ENCODE measurements at regions not wholly inside any gene's neighbourhood (a gene's known extent, or its start where the extent isn't known, plus 50 kb on each side); places are given as distances from the start of the nearest gene placed in this dataset.

DNA sequence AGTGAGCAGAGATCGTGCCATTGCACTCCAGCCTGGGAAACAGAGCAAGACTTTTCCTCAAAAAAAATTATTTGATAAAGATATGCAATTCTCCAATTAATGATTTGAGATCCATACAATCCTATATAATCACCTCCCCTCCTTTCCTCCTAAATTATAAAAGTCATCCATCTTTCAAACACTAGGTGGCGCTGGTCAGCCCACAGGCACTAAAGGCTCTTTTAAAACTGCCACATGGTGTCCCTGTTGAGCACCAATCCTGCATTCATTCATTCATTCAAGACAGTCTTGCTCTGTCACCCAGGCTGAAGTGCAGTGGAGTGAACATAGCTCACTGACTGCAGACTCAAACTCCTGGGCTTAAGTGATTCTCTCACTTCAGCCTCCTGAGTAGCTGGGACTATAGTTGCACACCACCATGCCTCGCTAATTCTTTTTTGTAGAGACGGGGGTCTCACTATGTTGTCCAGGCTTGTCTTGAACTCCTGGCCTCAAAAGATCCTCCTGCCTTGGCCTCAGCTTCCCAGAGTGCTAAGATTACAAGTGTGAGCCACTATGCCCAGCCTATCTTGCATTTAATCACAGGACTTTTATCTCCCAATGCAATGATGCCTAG, 58.7 kb upstream of the SLC2A12 start:
- no peak overlapping the region for H3K4me3 ChIP-seq (ENCODE audit: low read depth, low read length)
- no peak for TF ChIP-seq POLR2A (IDR thresholded peaks at IDR 0.05; ENCODE audit: extremely low read depth, insufficient read length)
- TF ChIP-seq, protein P1, sequence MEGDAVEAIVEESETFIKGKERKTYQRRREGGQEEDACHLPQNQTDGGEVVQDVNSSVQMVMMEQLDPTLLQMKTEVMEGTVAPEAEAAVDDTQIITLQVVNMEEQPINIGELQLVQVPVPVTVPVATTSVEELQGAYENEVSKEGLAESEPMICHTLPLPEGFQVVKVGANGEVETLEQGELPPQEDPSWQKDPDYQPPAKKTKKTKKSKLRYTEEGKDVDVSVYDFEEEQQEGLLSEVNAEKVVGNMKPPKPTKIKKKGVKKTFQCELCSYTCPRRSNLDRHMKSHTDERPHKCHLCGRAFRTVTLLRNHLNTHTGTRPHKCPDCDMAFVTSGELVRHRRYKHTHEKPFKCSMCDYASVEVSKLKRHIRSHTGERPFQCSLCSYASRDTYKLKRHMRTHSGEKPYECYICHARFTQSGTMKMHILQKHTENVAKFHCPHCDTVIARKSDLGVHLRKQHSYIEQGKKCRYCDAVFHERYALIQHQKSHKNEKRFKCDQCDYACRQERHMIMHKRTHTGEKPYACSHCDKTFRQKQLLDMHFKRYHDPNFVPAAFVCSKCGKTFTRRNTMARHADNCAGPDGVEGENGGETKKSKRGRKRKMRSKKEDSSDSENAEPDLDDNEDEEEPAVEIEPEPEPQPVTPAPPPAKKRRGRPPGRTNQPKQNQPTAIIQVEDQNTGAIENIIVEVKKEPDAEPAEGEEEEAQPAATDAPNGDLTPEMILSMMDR (IDR thresholded peaks at IDR 0.05; ENCODE audit: low read depth, low read length), result peak; percentile 89
- no peak for TF ChIP-seq MYC (IDR thresholded peaks at IDR 0.05; ENCODE audit: low read depth, low read length)
- DNase-seq (ENCODE audit: low read depth), result peak; percentile 80

DNA sequence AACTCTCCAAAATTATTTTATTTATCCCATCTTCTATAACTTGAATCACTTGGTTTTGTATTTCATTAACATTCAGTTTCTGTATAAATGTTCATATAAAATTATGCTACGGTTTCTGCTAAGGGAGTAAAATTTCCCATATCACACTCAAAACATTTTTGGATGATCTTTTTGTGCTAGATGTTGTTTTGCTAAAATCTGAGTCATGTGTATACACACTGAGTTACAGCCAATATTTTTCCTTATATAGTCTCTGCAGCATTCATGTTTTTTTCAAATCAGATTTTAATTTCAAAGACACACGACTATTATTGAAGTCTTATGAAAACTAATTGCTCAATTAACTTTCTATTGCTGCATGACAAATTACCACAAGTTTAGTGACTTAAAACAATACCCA, 54.3 kb upstream of the SLC2A12 start:
- no peak overlapping the region for H3K4me3 ChIP-seq (ENCODE audit: low read depth, low read length)
- no peak for DNase-seq (ENCODE audit: low read depth)
- TF ChIP-seq, protein P1 (IDR thresholded peaks at IDR 0.05; ENCODE audit: low read depth, low read length), result no peak
- TF ChIP-seq POLR2A (IDR thresholded peaks at IDR 0.05; ENCODE audit: extremely low read depth, insufficient read length) (no peak), MYC (IDR thresholded peaks at IDR 0.05; ENCODE audit: low read depth, low read length) (no peak)
- TF ChIP-seq, protein P2, sequence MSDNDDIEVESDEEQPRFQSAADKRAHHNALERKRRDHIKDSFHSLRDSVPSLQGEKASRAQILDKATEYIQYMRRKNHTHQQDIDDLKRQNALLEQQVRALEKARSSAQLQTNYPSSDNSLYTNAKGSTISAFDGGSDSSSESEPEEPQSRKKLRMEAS (IDR thresholded peaks at IDR 0.05; ENCODE audit: low read depth, low read length), result no peak

DNA sequence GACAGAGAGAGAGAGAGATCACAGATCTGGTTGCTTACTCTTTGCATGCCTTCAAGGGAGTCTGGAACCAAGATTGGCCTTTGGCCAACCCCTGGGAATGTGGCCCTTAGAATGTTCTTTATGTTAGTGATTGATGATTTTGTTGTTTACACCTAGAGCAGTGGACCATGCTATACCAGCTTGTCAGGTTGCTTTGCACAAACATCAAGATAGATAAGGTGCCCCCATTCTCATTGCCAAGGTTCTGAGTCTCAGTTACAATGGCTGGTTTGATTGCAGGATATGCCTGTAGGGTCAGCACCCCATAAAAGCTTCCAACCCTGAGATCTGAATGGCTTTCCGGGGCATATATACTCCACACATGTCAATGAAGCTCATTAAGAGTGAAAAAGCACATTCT, 53.5 kb upstream of the SLC2A12 start:
- TF ChIP-seq, protein P2 (IDR thresholded peaks at IDR 0.05; ENCODE audit: low read depth, low read length), result no peak
- TF ChIP-seq POLR2A (IDR thresholded peaks at IDR 0.05; ENCODE audit: extremely low read depth, insufficient read length), result no peak
- TF ChIP-seq MYC (IDR thresholded peaks at IDR 0.05; ENCODE audit: low read depth, low read length), result no peak
- TF ChIP-seq, protein P1 (IDR thresholded peaks at IDR 0.05; ENCODE audit: low read depth, low read length), result no peak
- no peak for DNase-seq (ENCODE audit: low read depth)
- H3K4me3 ChIP-seq (ENCODE audit: low read depth, low read length), result no peak overlapping the region

DNA sequence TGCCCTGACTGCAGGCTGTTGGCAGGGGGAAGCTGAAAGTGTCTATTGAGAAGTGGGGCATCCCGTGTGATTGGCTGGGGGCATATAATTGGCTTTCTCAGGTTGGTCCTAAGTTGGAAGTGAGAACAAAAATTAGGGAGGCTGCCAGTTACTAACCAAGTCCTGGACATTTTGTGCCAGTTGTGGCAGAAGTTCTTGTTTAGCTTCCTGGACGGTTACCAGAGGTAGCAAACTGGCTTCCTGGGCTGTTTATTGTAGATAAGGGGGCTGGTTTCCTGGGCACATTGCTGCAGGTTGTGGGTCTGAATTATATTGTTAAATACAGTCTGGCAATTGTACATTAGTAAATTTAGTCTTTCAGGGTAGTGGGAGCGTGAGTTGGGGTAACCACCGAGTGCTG, 50.6 kb upstream of the SLC2A12 start:
- H3K4me3 ChIP-seq (ENCODE audit: low read depth, low read length), result no peak overlapping the region
- no peak for DNase-seq (ENCODE audit: low read depth)
- no peak for TF ChIP-seq POLR2A (IDR thresholded peaks at IDR 0.05; ENCODE audit: extremely low read depth, insufficient read length)

Measured in NB4 (cell line).